Uterus (tissue), 3 donors: ENCODE measurements at regions not wholly inside any gene's neighbourhood (a gene's known extent, or its start where the extent isn't known, plus 50 kb on each side); places are given as distances from the start of the nearest gene placed in this dataset.

Experiments
- DNase-seq, 2 donors: peaks; one replicate each; pipeline ENCODE4 v3.0.0-alpha.2; 2019 to 2020
- H3K27ac ChIP-seq, 2 donors: fragments of 200-600 bp; sonication (generic); 1 replicate in 1 of 2; 2 replicates in 1 of 2; pipeline ENCODE4 v1.5.1; 2016 to 2018
- H3K27me3 ChIP-seq, 2 donors: fragments of 200-600 bp; sonication (generic); one replicate each; pipeline ENCODE4 v1.5.1; 2018 to 2019; ENCODE audit warnings: control low read depth in 1 of 2
- H3K36me3 ChIP-seq, 2 donors: fragments of 200-600 bp; sonication (generic); one replicate each; pipeline ENCODE4 v1.5.1; 2019; ENCODE audit warnings: control low read depth in 1 of 2
- H3K4me1 ChIP-seq, 2 donors: fragments of 200-600 bp; sonication (generic); one replicate each; pipeline ENCODE4 v1.5.1; 2018 to 2019; ENCODE audit warnings: control low read depth in 1 of 2
- H3K4me3 ChIP-seq, 2 donors: fragments of 200-600 bp; sonication (generic); 1 replicate in 1 of 2; 2 replicates in 1 of 2; pipeline ENCODE4 v1.5.1; 2018 to 2019; ENCODE audit warnings: mild to moderate bottlenecking in 1 of 2
- H3K9me3 ChIP-seq, 2 donors: fragments of 200-600 bp; sonication (generic); one replicate each; pipeline ENCODE4 v1.5.1; 2019; ENCODE audit warnings: control low read depth in 1 of 2
- POLR2A ChIP-seq, 2 donors: fragments of 450-650 bp; IDR thresholded peaks; one replicate each; pipeline ENCODE4 v1.6.1; 2016; ENCODE audit warnings: antibody characterized with exemption in 2 of 2, mild to moderate bottlenecking in 1 of 2, moderate library complexity in 1 of 2
- intact Hi-C: fragments of 100-400 bp; cut with DNase I; formaldehyde crosslinking; loops from one replicate; pipeline ENCODE4 v1.15.1; 2023; ENCODE audit warnings: low total_unique reads
- TF ChIP-seq, protein P1 (sequence below), 4 experiments: fragments of 200-600 bp in 2 of 4; fragments of 450-650 bp in 2 of 4; sonication (generic) in 2 of 4; IDR thresholded peaks; one replicate each; pipeline ENCODE4 v1.5.1; 2016 to 2019; ENCODE audit warnings: antibody characterized with exemption in 4 of 4, mild to moderate bottlenecking in 2 of 4, moderate library complexity in 1 of 4
- donor health status: DM: yes; HTN: yes; CAD: no.

GRCh38 chr9:109860521-109860920 is 80.5 kb downstream of the PALM2AKAP2 start:
- no peak for DNase-seq
- Histone ChIP-seq H3K9me3 (no peaks in the 10 kb centered on the region), H3K4me1 (no peaks in the 10 kb centered on the region), H3K36me3 (no peaks in the 10 kb centered on the region), H3K27ac (no peak overlapping the region), H3K27me3 (no peaks in the 10 kb centered on the region), H3K4me3 (no peak overlapping the region)
- TF ChIP-seq, protein P1, sequence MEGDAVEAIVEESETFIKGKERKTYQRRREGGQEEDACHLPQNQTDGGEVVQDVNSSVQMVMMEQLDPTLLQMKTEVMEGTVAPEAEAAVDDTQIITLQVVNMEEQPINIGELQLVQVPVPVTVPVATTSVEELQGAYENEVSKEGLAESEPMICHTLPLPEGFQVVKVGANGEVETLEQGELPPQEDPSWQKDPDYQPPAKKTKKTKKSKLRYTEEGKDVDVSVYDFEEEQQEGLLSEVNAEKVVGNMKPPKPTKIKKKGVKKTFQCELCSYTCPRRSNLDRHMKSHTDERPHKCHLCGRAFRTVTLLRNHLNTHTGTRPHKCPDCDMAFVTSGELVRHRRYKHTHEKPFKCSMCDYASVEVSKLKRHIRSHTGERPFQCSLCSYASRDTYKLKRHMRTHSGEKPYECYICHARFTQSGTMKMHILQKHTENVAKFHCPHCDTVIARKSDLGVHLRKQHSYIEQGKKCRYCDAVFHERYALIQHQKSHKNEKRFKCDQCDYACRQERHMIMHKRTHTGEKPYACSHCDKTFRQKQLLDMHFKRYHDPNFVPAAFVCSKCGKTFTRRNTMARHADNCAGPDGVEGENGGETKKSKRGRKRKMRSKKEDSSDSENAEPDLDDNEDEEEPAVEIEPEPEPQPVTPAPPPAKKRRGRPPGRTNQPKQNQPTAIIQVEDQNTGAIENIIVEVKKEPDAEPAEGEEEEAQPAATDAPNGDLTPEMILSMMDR (IDR thresholded peaks at IDR 0.05), result no peak
- TF ChIP-seq POLR2A (IDR thresholded peaks at IDR 0.05), result no peak
- intact Hi-C loops, result no loop called here

GRCh38 chr9:109861499-109861898 is 81.5 kb downstream of the PALM2AKAP2 start:
- DNase-seq, result peak; percentile 19 to 25
- TF ChIP-seq, protein P1 (IDR thresholded peaks at IDR 0.05), result no peak
- no peak for TF ChIP-seq POLR2A (IDR thresholded peaks at IDR 0.05)
- Histone ChIP-seq H3K9me3 (no peaks in the 10 kb centered on the region), H3K27me3 (no peaks in the 10 kb centered on the region), H3K4me1 (no peaks in the 10 kb centered on the region), H3K36me3 (no peaks in the 10 kb centered on the region), H3K4me3 (no peak overlapping the region), H3K27ac (peak overlapping the region in 1 of 2 donors; percentile 53)
- intact Hi-C loops, result no loop called here

- Histone ChIP-seq H3K27me3 (no peaks in the 10 kb centered on the region), H3K4me1 (no peaks in the 10 kb centered on the region), H3K9me3 (no peaks in the 10 kb centered on the region), H3K27ac (peak overlapping the region in 1 of 2 donors; percentile 53), H3K36me3 (no peaks in the 10 kb centered on the region), H3K4me3 (no peak overlapping the region)
- TF ChIP-seq, protein P1 (IDR thresholded peaks at IDR 0.05), result no peak
- TF ChIP-seq POLR2A (IDR thresholded peaks at IDR 0.05), result no peak
- no peak for DNase-seq
- intact Hi-C loops, result no loop called here
Measured at GRCh38 chr9:109861918-109862317, 81.9 kb downstream of the PALM2AKAP2 start.

GRCh38 chr9:109862452-109862851 is 82.5 kb downstream of the PALM2AKAP2 start:
- no peak for DNase-seq
- no peaks in the 10 kb centered on the region for H3K36me3 ChIP-seq
- H3K4me1 ChIP-seq, result no peaks in the 10 kb centered on the region
- no peaks in the 10 kb centered on the region for H3K27me3 ChIP-seq
- no peaks in the 10 kb centered on the region for H3K9me3 ChIP-seq
- H3K4me3 ChIP-seq, result no peak overlapping the region
- intact Hi-C loops, result no loop called here
- TF ChIP-seq POLR2A (IDR thresholded peaks at IDR 0.05), result no peak
- TF ChIP-seq, protein P1 (IDR thresholded peaks at IDR 0.05), result no peak
- H3K27ac ChIP-seq, result no peak overlapping the region

- Histone ChIP-seq H3K27me3 (no peaks in the 10 kb centered on the region), H3K27ac (no peak overlapping the region)
- intact Hi-C loops, result no loop called here
Measured at GRCh38 chr9:109863961-109864360, 84.0 kb downstream of the PALM2AKAP2 start.

More at GRCh38 chr9:109863961-109864360, 84.0 kb downstream of the PALM2AKAP2 start:
- Histone ChIP-seq H3K36me3 (no peaks in the 10 kb centered on the region), H3K4me3 (no peak overlapping the region), H3K4me1 (no peaks in the 10 kb centered on the region), H3K9me3 (no peaks in the 10 kb centered on the region)
- TF ChIP-seq, protein P1 (IDR thresholded peaks at IDR 0.05), result no peak
- no peak for DNase-seq
